Head of caudate nucleus (tissue), 42 donors: ENCODE measurements at regions not wholly inside any gene's neighbourhood (a gene's known extent, or its start where the extent isn't known, plus 50 kb on each side); places are given as distances from the start of the nearest gene placed in this dataset.
"Not testable (repeated sequence)": the region's sequence is repeated elsewhere in the genome, so short reads cannot be mapped to it uniquely, and the experiment has no call there.

ENCODE experiments used
- DNase-seq, 42 donors: peaks; one replicate each; pipeline versions ENCODE4 v3.0.0 to v3.0.0-alpha.2; 2020 to 2021; ENCODE audit warnings: mixed read lengths in 7 of 42
- intact Hi-C: fragments of 100-400 bp; cut with DNase I; formaldehyde crosslinking; loops from one replicate; pipeline ENCODE4 v1.15.0; 2022

DNA sequence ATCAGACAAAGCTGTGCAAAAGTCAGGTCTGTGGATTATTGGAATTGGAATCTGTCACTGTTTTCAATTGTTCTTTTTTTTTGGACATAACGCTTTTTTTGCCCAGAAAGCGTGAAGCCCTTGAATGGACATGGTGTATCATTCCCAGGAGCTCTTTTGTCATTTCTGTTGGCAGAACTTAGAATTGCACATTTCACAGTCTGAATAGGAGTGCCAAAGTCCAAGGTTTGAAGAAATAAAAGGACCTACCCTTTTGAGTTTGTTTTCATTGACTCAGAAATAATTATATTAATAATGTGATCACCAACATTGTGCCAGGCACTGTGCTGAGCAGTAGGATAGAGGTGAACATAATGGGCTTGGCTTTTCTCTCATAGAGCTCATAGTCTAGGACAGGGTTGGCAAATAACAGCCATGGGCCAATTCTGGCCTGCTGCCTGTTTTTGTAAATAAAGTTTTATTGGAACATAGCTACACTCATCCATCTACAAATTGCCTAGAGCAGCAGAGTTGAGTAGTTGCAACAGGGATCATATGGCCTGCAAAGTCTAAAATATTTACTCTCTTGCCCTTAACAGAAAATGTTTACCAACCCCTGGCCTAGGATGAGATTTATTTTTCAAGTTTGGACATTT is 62.6 kb upstream of the ATXN1 start:
- DNase-seq: no peak
- intact Hi-C loops: no loop called here

GRCh38 chr6:16822975-16823717 is 61.9 kb upstream of the ATXN1 start:
- intact Hi-C loops: no loop called here
- no peak for DNase-seq

DNA sequence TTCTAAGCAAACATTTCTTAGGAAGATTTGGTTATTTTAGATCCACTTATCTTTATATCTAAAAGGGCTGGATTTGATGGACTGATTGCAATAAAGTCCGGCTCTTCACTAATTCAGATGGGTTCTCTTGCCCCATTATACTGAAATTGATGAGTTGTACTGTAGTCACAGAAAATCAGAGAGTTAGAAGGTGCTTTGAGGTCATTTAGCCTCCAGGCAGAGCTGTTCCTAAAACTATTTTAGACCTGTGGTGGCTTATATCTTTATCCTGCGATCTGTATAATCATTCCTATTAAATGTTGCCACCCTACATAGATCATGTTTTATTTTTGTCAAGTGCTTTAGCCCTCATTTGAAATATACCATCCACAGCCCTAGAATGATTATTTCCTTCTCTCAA is 61.3 kb upstream of the ATXN1 start:
- DNase-seq: no peak
- intact Hi-C loops: no loop called here

DNA sequence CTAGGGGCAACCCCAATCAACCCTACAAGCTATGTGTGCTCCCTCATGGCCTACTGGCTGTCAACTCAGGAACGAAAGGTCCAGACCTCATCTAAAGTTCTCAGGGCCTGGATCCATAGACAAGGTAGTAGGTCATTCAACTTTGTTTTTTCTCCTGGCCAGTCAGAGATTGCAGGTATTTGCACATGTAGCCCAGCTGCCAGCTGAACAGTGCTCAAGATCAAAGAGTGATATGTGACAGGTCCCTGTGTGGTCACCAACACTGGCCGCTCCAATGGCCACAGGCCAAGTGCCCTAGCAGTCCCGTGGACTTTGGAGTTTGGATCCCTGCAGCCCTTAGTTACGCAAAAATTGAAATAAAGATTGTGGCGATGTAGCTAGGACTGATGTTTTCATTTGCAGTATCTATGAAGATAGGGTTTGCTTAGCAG is 60.6 kb upstream of the ATXN1 start:
- DNase-seq: no peak
- intact Hi-C loops: no loop called here

- DNase-seq, intact Hi-C loops: not testable (repeated sequence)
Observed at GRCh38 chr6:16820262-16820661, 59.0 kb upstream of the ATXN1 start.

DNA sequence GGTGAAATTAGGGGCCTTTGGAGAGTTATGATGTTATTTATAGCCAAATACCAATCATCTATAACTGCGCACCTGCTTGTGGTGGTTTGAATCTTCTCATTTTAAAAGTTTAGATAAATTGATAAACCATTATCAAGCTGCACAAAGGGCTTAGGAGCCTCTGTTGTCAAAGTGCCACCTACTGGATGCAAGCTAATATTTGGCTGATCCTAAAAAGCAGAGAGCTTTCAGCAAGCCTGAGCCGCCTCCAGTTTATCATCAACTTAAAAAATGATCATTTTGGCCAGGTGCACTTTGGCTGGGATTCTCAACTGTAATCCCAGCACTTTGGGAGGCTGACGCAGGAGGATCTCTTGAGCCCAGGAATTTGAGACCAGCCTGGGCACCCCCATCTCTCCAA is 58.5 kb upstream of the ATXN1 start:
- intact Hi-C loops: no loop called here

DNA sequence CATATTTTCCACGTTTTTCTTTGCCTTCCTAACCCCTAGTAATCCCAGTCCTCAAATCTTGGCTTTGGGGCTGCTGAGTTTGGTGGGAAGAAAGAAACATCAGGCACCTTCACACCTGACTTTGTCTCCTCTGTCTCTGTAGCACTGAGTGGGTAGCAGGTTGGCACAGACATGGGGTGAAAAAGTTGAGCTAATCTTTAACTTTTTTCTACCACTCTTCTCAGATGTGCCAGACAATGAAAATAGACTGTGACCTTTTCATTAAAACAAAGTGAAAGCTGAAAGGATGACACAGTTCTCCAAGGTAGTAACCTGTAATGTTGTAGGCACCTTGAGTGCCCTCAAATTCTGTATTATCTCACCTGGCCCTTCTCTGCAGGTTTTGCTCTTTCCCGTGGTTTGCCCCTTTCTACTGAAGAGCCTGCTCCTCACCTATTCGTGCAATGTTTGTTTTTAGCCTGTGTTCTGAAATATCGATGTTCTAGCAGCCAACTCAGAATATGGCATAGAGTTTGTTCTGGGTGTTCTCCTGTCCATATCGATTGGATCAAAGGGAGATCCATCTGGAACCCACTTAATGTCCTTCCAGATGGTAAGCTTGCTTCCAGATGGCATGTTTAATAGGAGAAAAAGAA is 57.8 kb upstream of the ATXN1 start:
- intact Hi-C loops: no loop called here
- no peak for DNase-seq

More for the DNA sequence above, 58.5 kb upstream of the ATXN1 start:
- peak in 3 of 42 donors; percentile 32 to 46 (median 38) for DNase-seq

DNA sequence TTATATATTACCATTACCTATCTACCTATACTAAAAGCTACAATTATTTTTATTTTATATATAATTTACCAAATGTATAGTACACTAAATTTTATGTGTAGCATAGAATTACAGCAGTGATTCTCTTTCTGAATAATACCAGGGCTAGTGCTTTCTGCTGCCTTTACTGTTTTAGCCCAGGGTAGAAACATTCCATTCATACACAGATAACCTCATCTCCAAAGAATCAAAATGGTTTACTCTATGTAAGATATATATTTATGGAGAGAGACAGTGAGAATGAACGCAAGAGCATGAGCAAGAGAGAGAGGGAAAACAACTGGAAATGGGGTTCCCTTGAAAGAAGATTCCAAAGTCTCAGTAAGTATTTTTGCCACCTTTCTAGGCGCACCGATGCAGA is 56.3 kb upstream of the ATXN1 start:
- no peak for DNase-seq
- intact Hi-C loops: no loop called here

DNA sequence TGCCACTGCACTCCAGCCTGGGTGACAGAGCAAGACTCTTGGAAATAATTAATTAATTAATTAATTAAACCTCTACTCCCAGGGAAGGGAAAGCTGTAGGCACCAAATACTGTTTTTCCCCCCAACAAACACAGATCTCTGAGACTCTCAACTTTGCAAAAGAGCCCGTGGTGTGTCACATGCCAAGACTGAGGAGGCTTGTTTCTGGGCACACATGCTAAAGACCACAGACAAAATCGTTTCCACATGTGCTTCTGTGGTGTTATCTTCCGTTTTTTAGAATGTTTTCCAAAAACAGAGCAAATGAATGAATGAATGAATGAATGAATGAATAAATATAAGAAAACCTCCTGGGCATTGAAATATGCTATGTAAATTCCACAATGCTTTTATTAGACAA is 55.6 kb upstream of the ATXN1 start:
- DNase-seq: no peak
- intact Hi-C loops: no loop called here

DNA sequence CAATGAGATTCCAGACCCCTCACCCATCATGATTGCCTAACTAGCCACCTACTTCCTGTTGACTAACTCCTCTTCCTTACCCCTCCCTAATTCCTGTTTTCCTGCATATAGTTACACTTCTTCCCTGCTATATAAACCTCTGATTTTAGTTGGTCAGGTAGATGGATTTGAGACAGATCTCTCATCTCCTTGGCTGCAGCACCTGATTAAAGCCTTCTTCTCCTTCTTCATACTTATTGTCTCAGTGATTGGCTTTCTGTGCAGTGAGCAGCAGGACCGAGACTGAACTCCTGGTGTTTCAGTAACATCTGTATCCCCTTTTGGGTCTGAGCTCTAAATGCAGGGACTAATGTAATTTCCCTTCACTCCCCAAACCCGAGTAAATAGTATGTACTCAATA is 51.7 kb upstream of the ATXN1 start:
- no peak for DNase-seq
- intact Hi-C loops: no loop called here

GRCh38 chr6:16811277-16811979 is 50.2 kb upstream of the ATXN1 start:
- DNase-seq: no peak
- intact Hi-C loops: no loop called here
